Sigmoid colon (tissue), 3 donors: ENCODE measurements at regions not wholly inside any gene's neighbourhood (a gene's known extent, or its start where the extent isn't known, plus 50 kb on each side); places are given as distances from the start of the nearest gene placed in this dataset.

Experiments used
- CTCF ChIP-seq, 4 experiments: fragments of 450-650 bp in 3 of 4; fragments of 200-600 bp in 1 of 4; IDR thresholded peaks; one replicate each; pipeline ENCODE4 v1.5.1; 2016 to 2019; ENCODE audit warnings: antibody characterized with exemption in 4 of 4, mild to moderate bottlenecking in 3 of 4, moderate library complexity in 2 of 4
- POLR2A ChIP-seq, 2 donors: fragments of 450-650 bp; IDR thresholded peaks; one replicate each; pipeline ENCODE4 v1.6.1; 2016; ENCODE audit warnings: antibody characterized with exemption in 2 of 2, mild to moderate bottlenecking in 2 of 2, moderate library complexity in 2 of 2

GRCh38 chr5:92147798-92148197, 764.7 kb upstream of the ARRDC3 start:
- TF ChIP-seq POLR2A (IDR thresholded peaks at IDR 0.05) (no peak), CTCF (IDR thresholded peaks at IDR 0.05) (no peak)
